Small intestine (tissue), 7 donors: ENCODE measurements at regions not wholly inside any gene's neighbourhood (a gene's known extent, or its start where the extent isn't known, plus 50 kb on each side); places are given as distances from the start of the nearest gene placed in this dataset.
"Not testable (repeated sequence)": the region's sequence is repeated elsewhere in the genome, so short reads cannot be mapped to it uniquely, and the experiment has no call there.

ENCODE experiments used
- DNase-seq, 2 donors: peaks; one replicate each; pipeline versions ENCODE4 v3.0.0 to v3.0.0-alpha.2; 2013
- FAIRE-seq: peaks from 2 replicates; lab custom pipeline; 2012; peaks lifted over from hg19 to GRCh38; lab: Jason Lieb, UNC
- H3K27ac ChIP-seq, 3 donors: one replicate each; pipeline ENCODE4 v1.5.1; 2013; ENCODE audit warnings: low read length in 2 of 3, mild to moderate bottlenecking in 2 of 3, control low read depth in 1 of 3, inconsistent platforms in 1 of 3, low read depth in 1 of 3, moderate library complexity in 1 of 3
- H3K27me3 ChIP-seq, 3 donors: one replicate each; pipeline ENCODE4 v1.6.1; 2013; ENCODE audit warnings: low read length in 3 of 3, inconsistent platforms in 1 of 3; ENCODE audit not compliant: control insufficient read depth in 3 of 3, insufficient read depth in 3 of 3
- H3K36me3 ChIP-seq, 3 donors: one replicate each; pipeline ENCODE4 v1.6.1; 2013; ENCODE audit warnings: low read length in 3 of 3, inconsistent platforms in 1 of 3, low read depth in 1 of 3, mild to moderate bottlenecking in 1 of 3, moderate library complexity in 1 of 3; ENCODE audit not compliant: control insufficient read depth in 3 of 3, insufficient read depth in 2 of 3
- H3K4me1 ChIP-seq, 3 donors: one replicate each; pipeline ENCODE4 v1.6.1; 2013; ENCODE audit warnings: low read length in 2 of 3, inconsistent platforms in 1 of 3, low read depth in 1 of 3, mild to moderate bottlenecking in 1 of 3, moderate library complexity in 1 of 3; ENCODE audit not compliant: control insufficient read depth in 3 of 3, insufficient read depth in 2 of 3
- H3K4me3 ChIP-seq, 3 donors: one replicate each; pipeline ENCODE4 v1.5.1; 2013; ENCODE audit warnings: low read length in 3 of 3, control low read depth in 1 of 3, inconsistent platforms in 1 of 3, low read depth in 1 of 3, mild to moderate bottlenecking in 1 of 3, moderate library complexity in 1 of 3
- H3K9me3 ChIP-seq, 2 donors: one replicate each; pipeline ENCODE4 v1.6.1; 2013; ENCODE audit warnings: low read depth in 1 of 2, low read length in 1 of 2; ENCODE audit not compliant: control insufficient read depth in 2 of 2, insufficient read depth in 1 of 2
- WGBS, 3 donors: extraction: QIAGEN DNeasy Blood & Tissue Kit; methylation state at CpG; one replicate each; pipeline ENCODE4 v1.1.7; 2013; 5-methylcytosine and 5-hydroxymethylcytosine counted together
- donor health status: healthy with polysubstance abuse.
- donor health status: control.
- donor health status: control.
- donor health status: Bipolar disorder and iron deficiency.
- donor health status: healthy.

GRCh38 chr3:51588724-51589123 is 50.2 kb downstream of the RAD54L2 start:
- DNase-seq (no peak), FAIRE-seq (no peak)
- 62 to 90% (median 76%) methylated on average over 4 of the region's 4 CpGs for WGBS, 3 donors
- H3K4me3 ChIP-seq, result no peak overlapping the region
- H3K9me3 ChIP-seq, result no peaks in the 10 kb centered on the region
- H3K27me3 ChIP-seq, result no peaks in the 10 kb centered on the region
- no peaks in the 10 kb centered on the region for H3K4me1 ChIP-seq
- no peak overlapping the region for H3K27ac ChIP-seq
- peaks cover 0 to 7% (median 4%) of the 10 kb centered on the region in 3 donors for H3K36me3 ChIP-seq

- Histone ChIP-seq H3K27ac (no peak overlapping the region), H3K27me3 (no peaks in the 10 kb centered on the region), H3K4me1 (no peaks in the 10 kb centered on the region), H3K36me3 (peaks cover 0 to 11% (median 5%) of the 10 kb centered on the region in 3 donors), H3K4me3 (no peak overlapping the region), H3K9me3 (no peaks in the 10 kb centered on the region)
- DNase-seq (no peak), FAIRE-seq (no peak)
- 77 to 88% (median 86%) methylated on average over 5 of the region's 5 CpGs for WGBS, 3 donors
Measured at GRCh38 chr3:51591231-51591630, 52.7 kb downstream of the RAD54L2 start.

- Histone ChIP-seq H3K27me3 (no peaks in the 10 kb centered on the region), H3K4me3 (no peak overlapping the region), H3K36me3 (peaks cover 0 to 11% (median 7%) of the 10 kb centered on the region in 3 donors), H3K4me1 (no peaks in the 10 kb centered on the region), H3K27ac (no peak overlapping the region), H3K9me3 (no peaks in the 10 kb centered on the region)
- no peak for DNase-seq
- no peak for FAIRE-seq
- 94 to 99% (median 96%) methylated on average over 4 of the region's 4 CpGs for WGBS, 3 donors
Measured at GRCh38 chr3:51593697-51594096, 55.2 kb downstream of the RAD54L2 start.

GRCh38 chr3:51599638-51600037 is 61.1 kb downstream of the RAD54L2 start:
- FAIRE-seq, H3K4me3 ChIP-seq, H3K4me1 ChIP-seq, H3K9me3 ChIP-seq, DNase-seq, H3K27ac ChIP-seq, H3K36me3 ChIP-seq, H3K27me3 ChIP-seq: not testable (repeated sequence)
- 97% methylated on average over 8 of the region's 8 CpGs for WGBS, 3 donors

GRCh38 chr3:51604212-51604611 is 65.7 kb downstream of the RAD54L2 start:
- no peaks in the 10 kb centered on the region for H3K9me3 ChIP-seq
- peak in 1 of 2 donors; percentile 55 for DNase-seq
- H3K4me3 ChIP-seq, result no peak overlapping the region
- H3K27me3 ChIP-seq, result no peaks in the 10 kb centered on the region
- no peaks in the 10 kb centered on the region for H3K4me1 ChIP-seq
- H3K27ac ChIP-seq, result no peak overlapping the region
- no peak for FAIRE-seq
- peaks cover 0 to 3% (median 0%) of the 10 kb centered on the region in 3 donors for H3K36me3 ChIP-seq
- WGBS, 3 donors, result 17 to 59% (median 55%) methylated on average over 1 of the region's 1 CpG

GRCh38 chr3:51605938-51606337 is 65.1 kb upstream of the TEX264 start:
- FAIRE-seq, result no peak
- no peak overlapping the region for H3K27ac ChIP-seq
- no peaks in the 10 kb centered on the region for H3K27me3 ChIP-seq
- H3K36me3 ChIP-seq, result peaks cover 0 to 3% (median 0%) of the 10 kb centered on the region in 3 donors
- WGBS, 3 donors, result 81 to 92% (median 90%) methylated on average over 3 of the region's 3 CpGs
- no peaks in the 10 kb centered on the region for H3K4me1 ChIP-seq
- no peak overlapping the region for H3K4me3 ChIP-seq
- no peaks in the 10 kb centered on the region for H3K9me3 ChIP-seq
- no peak for DNase-seq

GRCh38 chr3:51606871-51607270 is 64.2 kb upstream of the TEX264 start:
- DNase-seq, H3K4me3 ChIP-seq, FAIRE-seq, H3K27me3 ChIP-seq, H3K9me3 ChIP-seq, H3K36me3 ChIP-seq, H3K27ac ChIP-seq, H3K4me1 ChIP-seq: not testable (repeated sequence)
- WGBS, 3 donors, result 81 to 94% (median 88%) methylated on average over 2 to 4 of the region's 4 CpGs

- not testable (repeated sequence) for FAIRE-seq, H3K4me1 ChIP-seq, H3K27ac ChIP-seq, DNase-seq, H3K27me3 ChIP-seq, H3K9me3 ChIP-seq, H3K36me3 ChIP-seq, H3K4me3 ChIP-seq
- 97 to 99% (median 99%) methylated on average over 37 to 57 of the region's 57 CpGs for WGBS, 3 donors
Measured at GRCh38 chr3:51607591-51608325, 63.3 kb upstream of the TEX264 start.

GRCh38 chr3:51610708-51611107 is 60.3 kb upstream of the TEX264 start:
- Histone ChIP-seq H3K36me3 (no peaks in the 10 kb centered on the region), H3K27ac (no peak overlapping the region), H3K9me3 (no peaks in the 10 kb centered on the region), H3K4me3 (no peak overlapping the region), H3K4me1 (no peaks in the 10 kb centered on the region), H3K27me3 (no peaks in the 10 kb centered on the region)
- 82 to 94% (median 89%) methylated on average over 1 of the region's 1 CpG for WGBS, 3 donors
- FAIRE-seq (no peak), DNase-seq (no peak)
